ENCODE measurements at regions not wholly inside any gene's neighbourhood (a gene's known extent, or its start where the extent isn't known, plus 50 kb on each side); places are given as distances from the start of the nearest gene placed in this dataset.

DNA sequence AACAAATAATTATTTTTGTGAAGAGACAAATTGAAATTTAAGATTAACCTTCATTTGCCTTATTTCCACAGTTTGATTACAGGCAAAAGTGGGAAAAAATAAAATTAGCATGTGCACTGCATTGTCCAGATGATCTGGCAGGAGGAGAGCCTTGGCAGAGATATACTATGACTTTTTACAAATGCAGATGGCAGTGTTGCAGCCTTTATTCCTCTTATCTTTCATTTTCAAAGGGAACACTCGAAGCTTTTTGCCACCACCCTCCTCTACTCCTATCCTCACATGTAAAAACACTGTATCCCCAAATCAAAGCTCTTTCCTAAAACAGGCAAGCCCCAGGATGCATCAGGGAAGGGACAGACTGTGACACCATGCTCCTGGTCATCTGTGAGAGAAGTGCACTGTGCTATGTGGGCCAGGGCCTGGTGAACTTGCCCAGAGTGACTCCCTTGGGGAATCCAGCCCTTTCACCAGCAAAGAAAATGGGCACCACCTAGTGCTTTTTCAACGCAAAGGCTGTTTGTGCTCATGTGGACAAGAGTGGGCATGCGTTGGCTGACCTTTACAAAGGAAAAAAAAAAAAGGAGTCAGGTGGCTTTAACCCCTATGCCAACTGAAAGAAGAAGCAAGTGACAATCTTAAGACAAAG, 74.7 kb upstream of the ETAA1 start:
- Histone ChIP-seq H3K9me3 (replicated peaks; ENCODE audit: control insufficient read depth, insufficient read depth, low read length) (no peaks in the 10 kb centered on the region), H3K27ac (ENCODE audit: control insufficient read depth, insufficient read depth) (no peak overlapping the region), H3K9ac (ENCODE audit: control insufficient read depth, insufficient read depth, low read length) (no peak overlapping the region), H3K36me3 (ENCODE audit: control insufficient read depth in 2 of 2, insufficient read depth in 2 of 2, low read length in 1 of 2) (no peaks in the 10 kb centered on the region), H3K4me1 (ENCODE audit: control insufficient read depth, insufficient read depth, low read length) (no peaks in the 10 kb centered on the region), H4K20me1 (ENCODE audit: control insufficient read depth, insufficient read depth) (no peaks in the 10 kb centered on the region), H3K27me3 (replicated peaks in 1 of 2; ENCODE audit: control insufficient read depth in 2 of 2, insufficient read depth in 2 of 2, low read length in 1 of 2) (no peaks in the 10 kb centered on the region; a peak in 1 of 4 replicates), H3K4me2 (ENCODE audit: control insufficient read depth, insufficient read depth) (no peak overlapping the region), H2AFZ (ENCODE audit: control insufficient read depth, low read depth, low read length) (no peak overlapping the region), H3K79me2 (ENCODE audit: control insufficient read depth, insufficient read depth, low read length) (no peaks in the 10 kb centered on the region), H3K4me3 (no peak overlapping the region)
- ChIA-PET CTCF (interaction anchor here (0.8 kb wide), 1 partner anchor 51 kb away, joined by 3 read pairs; no protein-coding TSS in a partner anchor), POLR2A (no interaction called here), SMC1A (ENCODE audit: uncharacterized antibody, unreplicated experiment) (no interaction called here), RAD21 (ENCODE audit: unreplicated experiment) (no interaction called here)
- no TSS peak for BruUV-seq (replicated peaks)
- FAIRE-seq (no peak), ATAC-seq (peak; percentile 66), DNase-seq (ENCODE audit: low read depth, low spot score) (no peak)
- TF ChIP-seq YBX1 (IDR thresholded peaks at IDR 0.05): no peak
- TF ChIP-seq FOXM1 (IDR thresholded peaks at IDR 0.05; ENCODE audit: low read depth, low read length): no peak
- TF ChIP-seq SUPT20H (IDR thresholded peaks at IDR 0.05; ENCODE audit: borderline replicate concordance, control insufficient read depth, low read depth, low read length): no peak
- TF ChIP-seq MLLT1 (IDR thresholded peaks at IDR 0.05): no peak
- no peak for TF ChIP-seq MAX (IDR thresholded peaks at IDR 0.05; ENCODE audit: low read depth, low read length)
- no peak for TF ChIP-seq NFXL1 (IDR thresholded peaks at IDR 0.05; ENCODE audit: borderline replicate concordance)
- no peak for TF ChIP-seq KAT2A (conservative IDR thresholded peaks at IDR 0.05; ENCODE audit: control insufficient read depth, low read depth, low read length)
- TF ChIP-seq ATF3 (IDR thresholded peaks at IDR 0.05; ENCODE audit: borderline replicate concordance, extremely low read depth, low read depth, low read length): no peak
- no peak for TF ChIP-seq PAX8 (IDR thresholded peaks at IDR 0.05)
- no peak for TF ChIP-seq ZNF217 (IDR thresholded peaks at IDR 0.05)
- TF ChIP-seq, protein P1, sequence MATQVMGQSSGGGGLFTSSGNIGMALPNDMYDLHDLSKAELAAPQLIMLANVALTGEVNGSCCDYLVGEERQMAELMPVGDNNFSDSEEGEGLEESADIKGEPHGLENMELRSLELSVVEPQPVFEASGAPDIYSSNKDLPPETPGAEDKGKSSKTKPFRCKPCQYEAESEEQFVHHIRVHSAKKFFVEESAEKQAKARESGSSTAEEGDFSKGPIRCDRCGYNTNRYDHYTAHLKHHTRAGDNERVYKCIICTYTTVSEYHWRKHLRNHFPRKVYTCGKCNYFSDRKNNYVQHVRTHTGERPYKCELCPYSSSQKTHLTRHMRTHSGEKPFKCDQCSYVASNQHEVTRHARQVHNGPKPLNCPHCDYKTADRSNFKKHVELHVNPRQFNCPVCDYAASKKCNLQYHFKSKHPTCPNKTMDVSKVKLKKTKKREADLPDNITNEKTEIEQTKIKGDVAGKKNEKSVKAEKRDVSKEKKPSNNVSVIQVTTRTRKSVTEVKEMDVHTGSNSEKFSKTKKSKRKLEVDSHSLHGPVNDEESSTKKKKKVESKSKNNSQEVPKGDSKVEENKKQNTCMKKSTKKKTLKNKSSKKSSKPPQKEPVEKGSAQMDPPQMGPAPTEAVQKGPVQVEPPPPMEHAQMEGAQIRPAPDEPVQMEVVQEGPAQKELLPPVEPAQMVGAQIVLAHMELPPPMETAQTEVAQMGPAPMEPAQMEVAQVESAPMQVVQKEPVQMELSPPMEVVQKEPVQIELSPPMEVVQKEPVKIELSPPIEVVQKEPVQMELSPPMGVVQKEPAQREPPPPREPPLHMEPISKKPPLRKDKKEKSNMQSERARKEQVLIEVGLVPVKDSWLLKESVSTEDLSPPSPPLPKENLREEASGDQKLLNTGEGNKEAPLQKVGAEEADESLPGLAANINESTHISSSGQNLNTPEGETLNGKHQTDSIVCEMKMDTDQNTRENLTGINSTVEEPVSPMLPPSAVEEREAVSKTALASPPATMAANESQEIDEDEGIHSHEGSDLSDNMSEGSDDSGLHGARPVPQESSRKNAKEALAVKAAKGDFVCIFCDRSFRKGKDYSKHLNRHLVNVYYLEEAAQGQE (IDR thresholded peaks at IDR 0.05; ENCODE audit: low read depth, low read length): no peak
- no peak for TF ChIP-seq CTCF (IDR thresholded peaks at IDR 0.05 in 2 of 3, conservative IDR thresholded peaks at IDR 0.05 in 1 of 3; ENCODE audit: control insufficient read depth in 2 of 3, extremely low read depth in 1 of 3, insufficient read depth in 1 of 3, low read depth in 3 of 3, low read length in 3 of 3)
- TF ChIP-seq TCF3 (IDR thresholded peaks at IDR 0.05; ENCODE audit: borderline replicate concordance, insufficient read depth, low read depth, low read length): no peak
- TF ChIP-seq ZBED1 (IDR thresholded peaks at IDR 0.05; ENCODE audit: borderline replicate concordance): no peak
- no peak for TF ChIP-seq EP300 (IDR thresholded peaks at IDR 0.05; ENCODE audit: borderline replicate concordance in 1 of 2, control insufficient read depth in 1 of 2, low read depth in 2 of 2, low read length in 2 of 2)
- WGBS (ENCODE audit: insufficient coverage, insufficient replicate concordance, low lambda C conversion rate, missing lambda C conversion rate): 47% methylated on average over 3 of the region's 3 CpGs
- intact Hi-C loops (cut with micrococcal nuclease; ENCODE audit: unreplicated experiment) (no loop called here), in situ Hi-C loops (cut with MboI) (no loop called here)

Measured in GM12878 (cell line).